NOMO-1 treated with DMSO at 0.1 percent for 48 hours (cell line): ENCODE measurements at regions not wholly inside any gene's neighbourhood (a gene's known extent, or its start where the extent isn't known, plus 50 kb on each side); places are given as distances from the start of the nearest gene placed in this dataset.
"Not testable (repeated sequence)": the region's sequence is repeated elsewhere in the genome, so short reads cannot be mapped to it uniquely, and the experiment has no call there.

ENCODE experiments used
- DNase-seq: peaks from one replicate; lab custom pipeline; 2025; ENCODE audit not compliant: unreplicated experiment; lab: John Stamatoyannopoulos, UW

GRCh38 chr18:66900837-66901236 is 296.9 kb upstream of the CDH19 start:
- DNase-seq, result no peak

- DNase-seq, result no peak
Measured at GRCh38 chr18:66895631-66896030, 291.7 kb upstream of the CDH19 start.

- no peak for DNase-seq
Measured at GRCh38 chr18:66894851-66895250, 291.0 kb upstream of the CDH19 start.

- DNase-seq, result not testable (repeated sequence)
Measured at GRCh38 chr18:66892388-66892787, 288.5 kb upstream of the CDH19 start.

- no peak for DNase-seq
Measured at GRCh38 chr18:66874812-66875474, 271.1 kb upstream of the CDH19 start.

GRCh38 chr18:66874375-66874774 is 270.5 kb upstream of the CDH19 start:
- DNase-seq, result no peak

GRCh38 chr18:66873899-66874298 is 270.0 kb upstream of the CDH19 start:
- DNase-seq, result no peak

GRCh38 chr18:66872277-66872676 is 268.4 kb upstream of the CDH19 start:
- no peak for DNase-seq

- DNase-seq, result no peak
Measured at GRCh38 chr18:66867653-66868052, 263.8 kb upstream of the CDH19 start.

GRCh38 chr18:66866427-66866940 is 262.6 kb upstream of the CDH19 start:
- not testable (repeated sequence) for DNase-seq

GRCh38 chr18:66838340-66838987 is 234.6 kb upstream of the CDH19 start:
- no peak for DNase-seq

- no peak for DNase-seq
Measured at GRCh38 chr18:66833646-66834045, 229.8 kb upstream of the CDH19 start.

- DNase-seq, result no peak
Measured at GRCh38 chr18:66826211-66826610, 222.3 kb upstream of the CDH19 start.

GRCh38 chr18:66825347-66825746 is 221.5 kb upstream of the CDH19 start:
- DNase-seq, result no peak

GRCh38 chr18:66819235-66819634 is 215.3 kb upstream of the CDH19 start:
- no peak for DNase-seq

GRCh38 chr18:66813138-66813537 is 209.2 kb upstream of the CDH19 start:
- no peak for DNase-seq

- no peak for DNase-seq
Measured at GRCh38 chr18:66795051-66795450, 191.2 kb upstream of the CDH19 start.

GRCh38 chr18:66792466-66792865 is 188.6 kb upstream of the CDH19 start:
- DNase-seq, result no peak

- DNase-seq, result no peak
Measured at GRCh38 chr18:66780609-66781008, 176.7 kb upstream of the CDH19 start.

GRCh38 chr18:66778048-66778447 is 174.2 kb upstream of the CDH19 start:
- DNase-seq, result no peak

- DNase-seq, result no peak
Measured at GRCh38 chr18:66769375-66769774, 165.5 kb upstream of the CDH19 start.

GRCh38 chr18:66764230-66764629 is 160.3 kb upstream of the CDH19 start:
- no peak for DNase-seq

- DNase-seq, result no peak
Measured at GRCh38 chr18:66761166-66761565, 157.3 kb upstream of the CDH19 start.
